GM12873 (cell line): ENCODE measurements at regions not wholly inside any gene's neighbourhood (a gene's known extent, or its start where the extent isn't known, plus 50 kb on each side); places are given as distances from the start of the nearest gene placed in this dataset.

Source experiments
- TF ChIP-seq, protein P1 (sequence below): IDR thresholded peaks from 2 replicates; pipeline ENCODE4 v1.5.1; 2012; ENCODE audit warnings: low read depth, mild to moderate bottlenecking, moderate library complexity, low read length, control low read depth; ENCODE audit not compliant: insufficient read depth; ENCODE audit errors: missing control alignments

DNA sequence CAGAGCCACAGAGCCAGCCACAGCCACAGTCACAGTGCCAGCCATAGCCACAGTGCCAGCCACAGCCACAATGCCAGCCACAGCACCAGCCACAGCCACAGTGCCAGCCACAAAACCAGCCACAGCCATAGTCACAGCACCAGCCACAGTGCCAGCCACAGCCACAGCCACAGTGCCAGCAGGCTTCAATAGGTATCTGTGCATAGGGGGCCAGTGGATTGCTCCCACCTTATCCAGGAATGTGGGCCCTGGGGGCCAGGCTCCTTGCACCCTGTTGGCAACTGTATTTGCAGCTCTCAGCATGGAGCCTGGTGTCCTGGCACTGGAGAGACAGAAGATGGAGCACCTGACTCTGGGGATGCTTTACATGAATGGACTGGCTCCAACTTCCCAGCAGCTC lies 111.7 kb upstream of the IRX2 start:
- TF ChIP-seq, protein P1, sequence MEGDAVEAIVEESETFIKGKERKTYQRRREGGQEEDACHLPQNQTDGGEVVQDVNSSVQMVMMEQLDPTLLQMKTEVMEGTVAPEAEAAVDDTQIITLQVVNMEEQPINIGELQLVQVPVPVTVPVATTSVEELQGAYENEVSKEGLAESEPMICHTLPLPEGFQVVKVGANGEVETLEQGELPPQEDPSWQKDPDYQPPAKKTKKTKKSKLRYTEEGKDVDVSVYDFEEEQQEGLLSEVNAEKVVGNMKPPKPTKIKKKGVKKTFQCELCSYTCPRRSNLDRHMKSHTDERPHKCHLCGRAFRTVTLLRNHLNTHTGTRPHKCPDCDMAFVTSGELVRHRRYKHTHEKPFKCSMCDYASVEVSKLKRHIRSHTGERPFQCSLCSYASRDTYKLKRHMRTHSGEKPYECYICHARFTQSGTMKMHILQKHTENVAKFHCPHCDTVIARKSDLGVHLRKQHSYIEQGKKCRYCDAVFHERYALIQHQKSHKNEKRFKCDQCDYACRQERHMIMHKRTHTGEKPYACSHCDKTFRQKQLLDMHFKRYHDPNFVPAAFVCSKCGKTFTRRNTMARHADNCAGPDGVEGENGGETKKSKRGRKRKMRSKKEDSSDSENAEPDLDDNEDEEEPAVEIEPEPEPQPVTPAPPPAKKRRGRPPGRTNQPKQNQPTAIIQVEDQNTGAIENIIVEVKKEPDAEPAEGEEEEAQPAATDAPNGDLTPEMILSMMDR: no peak

DNA sequence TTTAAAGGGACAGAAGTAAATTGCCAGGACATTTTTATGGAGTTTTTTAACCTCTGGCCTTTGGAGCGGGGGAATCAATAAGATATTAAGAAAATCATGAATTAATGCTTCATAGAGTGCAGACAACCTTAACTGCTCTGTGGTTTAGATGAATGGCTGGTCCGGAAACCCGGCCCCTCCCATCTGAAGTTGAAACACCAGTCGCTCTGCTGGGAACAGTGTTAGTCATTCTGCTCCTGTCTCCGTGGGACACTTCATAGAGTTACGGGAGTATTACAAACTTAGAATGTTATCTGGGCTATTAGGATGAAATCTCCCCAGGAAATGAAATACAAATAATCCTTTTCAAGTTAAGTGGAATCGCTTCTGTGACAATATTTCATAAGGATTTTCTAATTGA lies 110.1 kb upstream of the IRX2 start:
- TF ChIP-seq, protein P1: no peak

DNA sequence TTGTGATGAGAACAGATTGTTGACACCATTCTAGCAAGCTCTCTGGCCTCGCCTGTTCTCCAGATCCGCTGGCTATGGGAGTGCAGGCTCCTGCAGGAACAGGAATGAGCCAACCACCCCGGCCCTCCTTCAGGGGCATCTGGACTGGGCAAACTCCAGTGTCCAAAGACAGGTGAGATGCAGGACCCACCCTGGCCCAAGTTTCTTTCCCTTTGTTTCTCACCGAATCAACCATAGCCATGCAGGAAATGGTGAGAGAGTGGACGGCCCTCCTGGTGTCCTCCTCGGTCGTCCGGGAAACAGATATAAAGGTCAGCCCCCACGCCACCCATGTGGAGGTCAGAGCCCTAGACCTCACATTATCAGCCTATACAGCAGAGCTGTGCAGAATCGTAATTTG lies 108.6 kb upstream of the IRX2 start:
- TF ChIP-seq, protein P1: no peak

DNA sequence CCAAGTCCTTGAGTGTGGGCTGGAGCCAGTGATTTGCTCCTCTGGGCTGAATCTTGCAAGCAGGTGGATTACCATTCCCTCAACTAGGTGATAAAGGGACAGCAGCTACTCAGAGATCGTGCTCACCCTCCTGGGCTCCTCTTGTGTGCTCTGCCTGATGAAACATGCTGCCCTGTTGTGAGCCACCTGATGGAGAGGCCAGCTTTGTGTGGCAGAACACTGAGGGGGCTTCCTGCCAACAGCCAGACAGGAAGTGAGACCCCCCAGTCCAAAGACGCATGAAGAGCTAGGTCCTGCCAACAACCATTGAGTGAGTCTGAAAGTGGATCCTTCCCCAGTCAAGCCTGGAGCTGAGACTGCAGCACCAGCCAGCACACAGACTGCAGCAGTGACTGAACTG lies 106.4 kb upstream of the IRX2 start:
- TF ChIP-seq, protein P1: no peak

DNA sequence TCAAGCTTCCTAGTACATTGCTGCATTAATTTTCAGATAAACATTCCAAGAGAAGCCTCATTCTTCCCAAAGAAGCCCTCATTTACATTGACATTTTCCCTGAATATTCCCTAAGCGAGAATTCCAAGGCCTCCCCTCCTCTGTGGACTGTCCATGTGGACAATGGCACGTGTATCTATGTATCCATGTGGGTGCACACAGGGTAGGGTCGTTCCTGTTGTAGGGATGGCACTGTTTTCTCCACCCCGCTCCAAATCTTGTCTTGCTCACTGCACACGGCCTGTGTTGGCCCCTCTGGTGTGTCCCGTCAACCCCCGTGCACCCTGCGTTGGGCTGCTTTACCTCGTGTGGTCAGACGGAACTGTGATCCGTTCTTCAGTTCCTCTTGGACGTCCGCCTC lies 104.7 kb upstream of the IRX2 start:
- TF ChIP-seq, protein P1: no peak

DNA sequence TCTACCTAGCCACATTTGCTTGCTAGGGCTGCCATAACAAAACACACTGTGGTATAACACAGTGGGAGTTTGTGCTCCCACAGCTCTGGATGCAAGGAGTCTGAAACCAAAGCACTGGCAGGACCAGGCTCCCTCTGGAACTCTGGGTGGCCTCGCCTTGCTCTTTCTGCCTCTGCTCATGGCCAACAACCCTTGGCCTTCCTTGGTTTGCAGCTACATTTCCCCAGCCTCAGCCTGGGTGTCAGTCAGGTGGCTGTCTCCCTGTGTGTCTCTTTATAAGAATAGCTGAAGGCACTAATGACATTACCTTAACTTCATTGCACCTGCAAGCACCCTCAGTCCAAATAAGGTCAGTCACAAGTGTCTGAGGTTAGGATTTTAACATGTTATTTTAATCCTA lies 101.0 kb upstream of the IRX2 start:
- TF ChIP-seq, protein P1: no peak

DNA sequence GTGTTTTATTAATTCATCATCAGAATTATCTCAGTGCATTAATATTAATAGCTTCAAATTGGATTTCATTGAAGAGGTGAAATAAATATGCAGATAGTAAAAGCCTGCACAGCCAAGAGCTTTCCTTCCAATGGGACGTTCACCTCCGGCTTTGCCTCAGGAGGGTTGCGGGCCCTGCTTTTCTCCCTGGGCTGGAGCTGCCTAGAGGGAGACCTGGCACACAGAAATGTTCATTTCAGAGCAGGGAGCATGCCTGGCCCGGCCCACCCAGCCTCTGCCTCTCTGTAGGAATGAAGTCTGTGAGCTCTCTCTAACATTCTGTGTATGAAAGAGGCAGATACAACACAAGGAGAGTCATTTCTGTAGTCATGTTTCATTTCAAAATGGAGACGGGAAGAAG lies 100.4 kb upstream of the IRX2 start:
- TF ChIP-seq, protein P1: no peak
